Ureter (tissue), 1 donor: ENCODE measurements at regions not wholly inside any gene's neighbourhood (a gene's known extent, or its start where the extent isn't known, plus 50 kb on each side); places are given as distances from the start of the nearest gene placed in this dataset.

Experiments
- DNase-seq: peaks from one replicate; pipeline ENCODE4 v3.0.0-alpha.2; 2020; ENCODE audit warnings: low spot score
- donor health status: DM: yes; HTN: yes; CAD: no.

DNA sequence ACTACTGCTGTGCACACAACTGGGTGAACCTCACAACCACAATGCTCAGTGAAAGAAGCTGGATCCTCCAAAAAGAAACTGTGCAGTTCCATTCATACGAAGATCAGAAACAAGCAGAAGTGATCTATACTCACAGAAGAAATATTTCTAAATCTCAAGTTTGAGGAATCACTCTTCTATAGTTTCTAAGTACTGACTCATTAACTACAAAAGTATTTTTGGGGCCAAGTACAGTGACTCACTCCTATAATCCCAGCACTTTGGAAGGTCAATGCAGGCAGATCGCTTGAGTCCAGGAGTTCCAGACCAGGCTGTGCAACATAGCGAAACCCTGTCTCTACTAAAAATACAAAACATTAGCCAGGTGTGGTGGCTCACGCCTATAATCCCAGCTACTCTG is 51.3 kb upstream of the RELL1 start:
- DNase-seq, result no peak
